22Rv1 (cell line): ENCODE measurements at regions not wholly inside any gene's neighbourhood (a gene's known extent, or its start where the extent isn't known, plus 50 kb on each side); places are given as distances from the start of the nearest gene placed in this dataset.

Experiments used
- ZFX ChIP-seq: fragments of 450-650 bp; IDR thresholded peaks from 2 replicates; pipeline ENCODE4 v1.6.1; 2017; ENCODE audit warnings: antibody characterized with exemption, borderline replicate concordance
- TF ChIP-seq, protein P1 (sequence below): fragments of 450-650 bp; IDR thresholded peaks from 2 replicates; pipeline ENCODE4 v1.5.1; 2017; ENCODE audit warnings: mild to moderate bottlenecking

DNA sequence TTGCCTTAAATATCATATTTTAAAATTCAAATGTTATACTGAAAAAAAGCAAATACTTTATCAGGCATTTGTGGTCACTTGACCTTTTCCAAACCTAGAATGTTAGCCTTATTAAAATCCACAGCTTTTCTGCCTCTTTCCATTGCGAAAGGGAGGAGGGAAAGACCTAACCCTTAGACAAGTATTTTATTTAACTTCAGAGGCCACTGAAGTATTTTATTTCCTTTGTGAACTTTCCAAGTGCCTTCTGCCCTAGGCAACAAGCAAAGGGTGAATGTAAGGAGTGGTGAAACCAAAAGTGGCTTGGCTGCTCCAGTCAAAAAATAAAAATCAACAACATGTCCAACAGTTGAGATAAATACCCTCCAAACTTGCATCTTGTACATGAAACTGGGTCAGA lies 376.1 kb downstream of the EFNA5 start:
- TF ChIP-seq, protein P1, sequence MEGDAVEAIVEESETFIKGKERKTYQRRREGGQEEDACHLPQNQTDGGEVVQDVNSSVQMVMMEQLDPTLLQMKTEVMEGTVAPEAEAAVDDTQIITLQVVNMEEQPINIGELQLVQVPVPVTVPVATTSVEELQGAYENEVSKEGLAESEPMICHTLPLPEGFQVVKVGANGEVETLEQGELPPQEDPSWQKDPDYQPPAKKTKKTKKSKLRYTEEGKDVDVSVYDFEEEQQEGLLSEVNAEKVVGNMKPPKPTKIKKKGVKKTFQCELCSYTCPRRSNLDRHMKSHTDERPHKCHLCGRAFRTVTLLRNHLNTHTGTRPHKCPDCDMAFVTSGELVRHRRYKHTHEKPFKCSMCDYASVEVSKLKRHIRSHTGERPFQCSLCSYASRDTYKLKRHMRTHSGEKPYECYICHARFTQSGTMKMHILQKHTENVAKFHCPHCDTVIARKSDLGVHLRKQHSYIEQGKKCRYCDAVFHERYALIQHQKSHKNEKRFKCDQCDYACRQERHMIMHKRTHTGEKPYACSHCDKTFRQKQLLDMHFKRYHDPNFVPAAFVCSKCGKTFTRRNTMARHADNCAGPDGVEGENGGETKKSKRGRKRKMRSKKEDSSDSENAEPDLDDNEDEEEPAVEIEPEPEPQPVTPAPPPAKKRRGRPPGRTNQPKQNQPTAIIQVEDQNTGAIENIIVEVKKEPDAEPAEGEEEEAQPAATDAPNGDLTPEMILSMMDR = no peak
- no peak for TF ChIP-seq ZFX
